ENCODE measurements at regions not wholly inside any gene's neighbourhood (a gene's known extent, or its start where the extent isn't known, plus 50 kb on each side); places are given as distances from the start of the nearest gene placed in this dataset.

GRCh38 chr13:50283017-50283416 lies 267.8 kb downstream of the KCNRG start:
- no peak for TF ChIP-seq GATA2 (IDR thresholded peaks at IDR 0.05; ENCODE audit: low read depth, low read length)
- TF ChIP-seq GATA3 (IDR thresholded peaks at IDR 0.05; ENCODE audit: low read depth, low read length): no peak

DNA sequence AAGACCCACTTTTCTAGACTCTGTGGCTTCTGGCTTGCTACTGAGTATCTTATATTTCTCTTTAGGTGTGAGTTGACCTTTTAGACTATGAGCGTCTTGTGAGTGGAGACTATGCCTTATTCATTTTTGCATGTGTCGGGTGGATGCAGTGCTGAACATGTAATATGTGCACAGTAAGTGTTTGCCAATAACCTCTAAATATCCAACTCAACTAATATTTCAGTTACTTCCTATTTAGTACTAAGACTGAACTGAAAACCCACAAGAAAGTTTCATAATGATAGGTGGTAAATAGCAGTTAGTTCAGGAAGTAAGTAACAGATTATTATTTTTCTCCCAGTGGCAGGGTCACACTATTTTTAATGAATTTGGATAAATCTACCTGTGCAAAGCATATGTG lies 269.3 kb downstream of the KCNRG start:
- TF ChIP-seq GATA3 (IDR thresholded peaks at IDR 0.05; ENCODE audit: low read depth, low read length): no peak
- TF ChIP-seq GATA2 (IDR thresholded peaks at IDR 0.05; ENCODE audit: low read depth, low read length): no peak

DNA sequence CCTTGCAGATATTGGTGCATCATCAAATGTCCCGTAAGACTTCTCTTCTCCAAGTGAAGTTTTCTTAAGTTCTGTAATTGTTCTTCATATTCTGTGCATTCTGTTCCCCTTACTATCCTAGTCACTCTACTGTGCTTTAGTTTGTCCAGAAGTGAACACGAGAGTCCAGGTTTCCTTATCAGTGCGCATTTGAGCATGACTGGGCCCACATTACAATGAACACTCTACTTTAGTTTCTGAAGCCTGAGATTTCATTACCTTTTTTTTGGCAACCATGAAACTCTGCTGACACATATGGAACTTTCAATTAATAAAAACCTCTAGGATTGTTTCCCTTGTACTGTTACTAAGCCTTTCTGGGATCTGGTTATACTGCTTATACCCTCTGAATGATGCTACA lies 270.0 kb downstream of the KCNRG start:
- TF ChIP-seq GATA3 (IDR thresholded peaks at IDR 0.05; ENCODE audit: low read depth, low read length) (no peak), GATA2 (IDR thresholded peaks at IDR 0.05; ENCODE audit: low read depth, low read length) (no peak)

DNA sequence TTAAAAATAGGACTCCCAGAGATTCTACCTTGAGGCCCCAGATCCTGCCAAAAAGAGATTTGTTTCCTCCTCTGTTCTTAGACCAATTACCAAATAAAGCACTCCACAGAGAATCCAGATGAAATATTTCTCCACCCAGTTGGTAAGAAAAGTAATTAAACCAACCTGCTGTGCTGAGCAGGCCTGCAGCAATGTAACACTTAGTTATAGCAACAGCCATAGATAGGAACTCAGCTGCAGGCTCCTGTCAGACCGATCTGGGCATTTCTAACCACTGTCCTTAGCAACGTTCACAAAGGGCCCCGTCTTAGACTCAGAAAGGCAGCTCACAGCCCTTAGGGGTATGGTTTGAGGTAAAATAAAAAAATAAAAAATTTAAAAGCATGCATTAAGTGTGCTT lies 271.1 kb downstream of the KCNRG start:
- TF ChIP-seq GATA3 (IDR thresholded peaks at IDR 0.05; ENCODE audit: low read depth, low read length) (no peak), GATA2 (IDR thresholded peaks at IDR 0.05; ENCODE audit: low read depth, low read length) (no peak)

- TF ChIP-seq GATA3 (IDR thresholded peaks at IDR 0.05; ENCODE audit: low read depth, low read length) (no peak), GATA2 (IDR thresholded peaks at IDR 0.05; ENCODE audit: low read depth, low read length) (no peak)
These were observed 274.9 kb downstream of the KCNRG start for GRCh38 chr13:50290186-50290585.

- TF ChIP-seq GATA3 (IDR thresholded peaks at IDR 0.05; ENCODE audit: low read depth, low read length): no peak
- no peak for TF ChIP-seq GATA2 (IDR thresholded peaks at IDR 0.05; ENCODE audit: low read depth, low read length)
These were observed 276.4 kb downstream of the KCNRG start for GRCh38 chr13:50291611-50292010.

DNA sequence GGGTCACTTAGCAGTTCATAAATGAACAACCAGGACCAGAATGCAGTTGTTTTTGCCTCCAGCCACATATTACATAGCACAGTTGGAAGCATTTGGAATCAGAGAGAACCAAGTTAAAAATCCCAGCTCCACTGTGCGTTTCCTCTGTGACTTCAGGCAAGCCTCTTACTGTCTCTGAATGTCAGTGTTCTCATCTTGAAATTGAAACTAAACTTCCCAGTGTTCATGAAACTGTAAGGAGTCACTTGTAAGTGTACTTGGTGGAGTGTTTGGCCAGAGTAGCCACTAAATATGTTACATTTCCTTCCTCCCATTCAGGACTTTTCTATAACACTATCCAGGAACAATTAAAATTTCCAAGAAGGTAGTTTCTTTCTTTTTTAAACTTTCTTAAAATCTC lies 276.8 kb downstream of the KCNRG start:
- TF ChIP-seq GATA2 (IDR thresholded peaks at IDR 0.05; ENCODE audit: low read depth, low read length) (no peak), GATA3 (IDR thresholded peaks at IDR 0.05; ENCODE audit: low read depth, low read length) (no peak)

- no peak for TF ChIP-seq GATA3 (IDR thresholded peaks at IDR 0.05; ENCODE audit: low read depth, low read length)
- TF ChIP-seq GATA2 (IDR thresholded peaks at IDR 0.05; ENCODE audit: low read depth, low read length): no peak
These were observed 284.5 kb downstream of the KCNRG start for GRCh38 chr13:50299546-50300249.

- TF ChIP-seq GATA3 (IDR thresholded peaks at IDR 0.05; ENCODE audit: low read depth, low read length) (no peak), GATA2 (IDR thresholded peaks at IDR 0.05; ENCODE audit: low read depth, low read length) (no peak)
These were observed 288.9 kb downstream of the KCNRG start for GRCh38 chr13:50303963-50304721.

- TF ChIP-seq GATA3 (IDR thresholded peaks at IDR 0.05; ENCODE audit: low read depth, low read length) (no peak), GATA2 (IDR thresholded peaks at IDR 0.05; ENCODE audit: low read depth, low read length) (no peak)
These were observed 290.9 kb downstream of the KCNRG start for GRCh38 chr13:50306156-50306555.

- TF ChIP-seq GATA2 (IDR thresholded peaks at IDR 0.05; ENCODE audit: low read depth, low read length): no peak
- TF ChIP-seq GATA3 (IDR thresholded peaks at IDR 0.05; ENCODE audit: low read depth, low read length): no peak
These were observed 294.1 kb downstream of the KCNRG start for GRCh38 chr13:50309318-50309717.

DNA sequence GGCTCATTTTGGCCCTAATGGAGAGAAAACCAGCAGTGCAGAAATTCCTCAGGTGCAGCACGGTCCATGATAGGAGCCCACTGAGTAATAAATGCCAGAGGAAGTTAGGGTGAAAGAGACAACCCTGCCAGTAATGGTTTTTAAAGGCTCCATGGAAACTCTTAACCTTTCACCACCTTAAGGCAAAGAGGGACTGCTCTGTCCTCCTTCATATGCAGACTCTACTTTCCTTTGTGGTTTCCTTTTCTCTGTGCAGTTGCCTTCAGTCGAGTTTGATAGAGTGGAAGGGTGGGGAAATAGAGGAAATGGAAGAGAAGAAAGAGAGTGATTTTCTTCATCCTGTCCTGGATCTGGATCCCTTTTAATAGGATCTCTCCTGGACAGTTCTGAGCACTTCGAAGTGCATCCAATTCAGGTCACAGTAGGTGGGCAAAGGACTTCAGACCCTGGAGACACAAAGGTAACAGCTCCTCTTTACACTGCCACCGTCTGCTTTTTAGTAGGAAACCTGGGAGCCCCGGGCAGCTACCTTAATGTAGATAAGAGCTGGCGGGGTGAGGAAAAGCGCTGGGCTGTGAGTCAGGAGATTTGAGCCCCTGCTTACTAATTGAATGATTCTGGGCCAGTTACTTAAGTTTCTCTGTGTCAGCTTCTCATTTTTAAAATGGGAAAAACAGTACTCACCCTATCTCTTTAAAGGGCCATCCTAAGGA lies 294.8 kb downstream of the KCNRG start:
- TF ChIP-seq GATA2 (IDR thresholded peaks at IDR 0.05; ENCODE audit: low read depth, low read length) (no peak), GATA3 (IDR thresholded peaks at IDR 0.05; ENCODE audit: low read depth, low read length) (no peak)

DNA sequence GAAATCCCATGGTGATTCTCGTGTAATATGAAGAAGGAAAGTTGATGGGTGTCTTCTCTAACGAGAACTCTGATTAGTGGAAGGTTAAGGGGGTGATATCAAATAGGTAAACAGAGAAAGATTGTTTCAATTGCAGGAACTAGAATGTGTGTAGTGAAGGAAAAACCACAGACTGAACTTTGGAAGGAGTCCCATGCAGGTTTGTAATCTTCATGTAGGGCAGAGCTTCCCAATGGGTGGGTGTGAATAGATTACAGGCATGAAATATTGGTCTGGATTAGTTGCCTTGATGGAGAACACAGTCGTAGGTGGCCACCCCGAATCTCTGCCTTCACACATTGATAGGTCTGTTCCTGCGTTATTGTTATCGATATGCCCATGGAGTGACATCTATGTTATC lies 295.5 kb downstream of the KCNRG start:
- TF ChIP-seq GATA3 (IDR thresholded peaks at IDR 0.05; ENCODE audit: low read depth, low read length) (no peak), GATA2 (IDR thresholded peaks at IDR 0.05; ENCODE audit: low read depth, low read length) (no peak)

- TF ChIP-seq GATA2 (IDR thresholded peaks at IDR 0.05; ENCODE audit: low read depth, low read length) (no peak), GATA3 (IDR thresholded peaks at IDR 0.05; ENCODE audit: low read depth, low read length) (no peak)
These were observed 303.6 kb downstream of the KCNRG start for GRCh38 chr13:50318887-50319286.

Data from SH-SY5Y (cell line).